WERI-Rb-1 (cell line): ENCODE measurements at regions not wholly inside any gene's neighbourhood (a gene's known extent, or its start where the extent isn't known, plus 50 kb on each side); places are given as distances from the start of the nearest gene placed in this dataset.

Experiments
- DNase-seq: peaks from one replicate; pipeline ENCODE4 v3.0.0-alpha.2; 2020
- H3K27ac ChIP-seq: fragments of 250-450 bp; sonication (Bioruptor Pico); 2 replicates; pipeline ENCODE4 v1.5.1; 2020; ENCODE audit warnings: mild to moderate bottlenecking, moderate library complexity
- H3K27me3 ChIP-seq: fragments of 250-450 bp; sonication (Bioruptor Pico); 2 replicates; pipeline ENCODE4 v1.5.1; 2021; ENCODE audit warnings: mild to moderate bottlenecking, low read depth, moderate library complexity; ENCODE audit not compliant: insufficient read depth, severe bottlenecking
- H3K36me3 ChIP-seq: fragments of 250-450 bp; sonication (Bioruptor Pico); 2 replicates; pipeline ENCODE4 v1.5.1; 2020; ENCODE audit warnings: mild to moderate bottlenecking, moderate library complexity
- H3K4me3 ChIP-seq: 2 replicates; pipeline ENCODE4 v1.5.1; 2011; ENCODE audit warnings: low read depth, mild to moderate bottlenecking, control low read depth, low read length
- H3K9me3 ChIP-seq: fragments of 250-450 bp; sonication (Bioruptor Pico); 2 replicates; pipeline ENCODE4 v1.5.1; 2021; ENCODE audit warnings: mild to moderate bottlenecking, moderate library complexity; ENCODE audit not compliant: severe bottlenecking
- TF ChIP-seq, protein P1 (sequence below): IDR thresholded peaks from 2 replicates; pipeline ENCODE4 v1.5.1; 2011; ENCODE audit warnings: low read depth, mild to moderate bottlenecking, control low read depth, inconsistent platforms, low read length

DNA sequence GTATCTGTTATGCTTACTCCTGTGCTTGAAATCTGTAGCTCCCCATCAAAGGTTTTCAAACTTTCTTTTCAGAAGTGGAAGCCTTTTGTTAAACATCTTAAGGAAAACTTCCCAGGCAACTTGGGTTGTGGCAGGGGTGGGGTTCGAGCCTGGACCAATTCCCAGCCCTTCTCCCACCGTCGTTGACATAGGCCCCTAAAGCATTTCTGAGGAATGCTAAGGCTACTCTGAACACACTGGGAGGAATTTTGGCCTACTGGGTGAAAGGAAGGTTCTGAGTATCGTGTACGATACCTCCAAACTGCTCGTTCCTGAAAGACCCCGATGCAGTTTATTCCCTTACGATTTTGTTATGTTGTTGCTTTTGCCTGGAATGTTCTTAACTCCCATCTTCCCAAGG is 56.1 kb upstream of the PMFBP1 start:
- no peaks in the 10 kb centered on the region for H3K9me3 ChIP-seq
- TF ChIP-seq, protein P1, sequence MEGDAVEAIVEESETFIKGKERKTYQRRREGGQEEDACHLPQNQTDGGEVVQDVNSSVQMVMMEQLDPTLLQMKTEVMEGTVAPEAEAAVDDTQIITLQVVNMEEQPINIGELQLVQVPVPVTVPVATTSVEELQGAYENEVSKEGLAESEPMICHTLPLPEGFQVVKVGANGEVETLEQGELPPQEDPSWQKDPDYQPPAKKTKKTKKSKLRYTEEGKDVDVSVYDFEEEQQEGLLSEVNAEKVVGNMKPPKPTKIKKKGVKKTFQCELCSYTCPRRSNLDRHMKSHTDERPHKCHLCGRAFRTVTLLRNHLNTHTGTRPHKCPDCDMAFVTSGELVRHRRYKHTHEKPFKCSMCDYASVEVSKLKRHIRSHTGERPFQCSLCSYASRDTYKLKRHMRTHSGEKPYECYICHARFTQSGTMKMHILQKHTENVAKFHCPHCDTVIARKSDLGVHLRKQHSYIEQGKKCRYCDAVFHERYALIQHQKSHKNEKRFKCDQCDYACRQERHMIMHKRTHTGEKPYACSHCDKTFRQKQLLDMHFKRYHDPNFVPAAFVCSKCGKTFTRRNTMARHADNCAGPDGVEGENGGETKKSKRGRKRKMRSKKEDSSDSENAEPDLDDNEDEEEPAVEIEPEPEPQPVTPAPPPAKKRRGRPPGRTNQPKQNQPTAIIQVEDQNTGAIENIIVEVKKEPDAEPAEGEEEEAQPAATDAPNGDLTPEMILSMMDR = no peak
- no peaks in the 10 kb centered on the region for H3K27me3 ChIP-seq
- H3K36me3 ChIP-seq = no peaks in the 10 kb centered on the region
- H3K4me3 ChIP-seq = no peak overlapping the region
- DNase-seq = no peak
- H3K27ac ChIP-seq = no peak overlapping the region

- TF ChIP-seq, protein P1 = no peak
- Histone ChIP-seq H3K36me3 (no peaks in the 10 kb centered on the region), H3K4me3 (no peak overlapping the region), H3K9me3 (no peaks in the 10 kb centered on the region), H3K27ac (no peak overlapping the region), H3K27me3 (no peaks in the 10 kb centered on the region)
- DNase-seq = no peak
These were observed 54.2 kb upstream of the PMFBP1 start for GRCh38 chr16:72226136-72226535.

GRCh38 chr16:72224260-72224768 is 52.4 kb upstream of the PMFBP1 start:
- no peaks in the 10 kb centered on the region for H3K27me3 ChIP-seq
- no peaks in the 10 kb centered on the region for H3K36me3 ChIP-seq
- H3K27ac ChIP-seq = no peak overlapping the region
- H3K9me3 ChIP-seq = no peaks in the 10 kb centered on the region
- TF ChIP-seq, protein P1 = no peak
- DNase-seq = no peak
- H3K4me3 ChIP-seq = no peak overlapping the region

- Histone ChIP-seq H3K27ac (no peak overlapping the region), H3K27me3 (no peaks in the 10 kb centered on the region), H3K4me3 (no peak overlapping the region), H3K9me3 (no peaks in the 10 kb centered on the region), H3K36me3 (no peaks in the 10 kb centered on the region)
- TF ChIP-seq, protein P1 = no peak
- DNase-seq = no peak
These were observed 50.5 kb upstream of the PMFBP1 start for GRCh38 chr16:72222503-72222902.
